ENCODE measurements at regions not wholly inside any gene's neighbourhood (a gene's known extent, or its start where the extent isn't known, plus 50 kb on each side); places are given as distances from the start of the nearest gene placed in this dataset.
A peak's percentile ranks its signal among the peaks of the same experiment; 100 is the strongest.

- DNase-seq: peak in 3 of 10 donors; percentile 43 to 70 (median 46)
- intact Hi-C loops (cut with DNase I): no loop called here
These were observed 144.9 kb upstream of the HAAO start for GRCh38 chr2:42937171-42937875.

GRCh38 chr2:42935692-42936671, 143.6 kb upstream of the HAAO start:
- peak in 3 of 10 donors; percentile 23 to 50 (median 49) for DNase-seq
- intact Hi-C loops (cut with DNase I): no loop called here

DNA sequence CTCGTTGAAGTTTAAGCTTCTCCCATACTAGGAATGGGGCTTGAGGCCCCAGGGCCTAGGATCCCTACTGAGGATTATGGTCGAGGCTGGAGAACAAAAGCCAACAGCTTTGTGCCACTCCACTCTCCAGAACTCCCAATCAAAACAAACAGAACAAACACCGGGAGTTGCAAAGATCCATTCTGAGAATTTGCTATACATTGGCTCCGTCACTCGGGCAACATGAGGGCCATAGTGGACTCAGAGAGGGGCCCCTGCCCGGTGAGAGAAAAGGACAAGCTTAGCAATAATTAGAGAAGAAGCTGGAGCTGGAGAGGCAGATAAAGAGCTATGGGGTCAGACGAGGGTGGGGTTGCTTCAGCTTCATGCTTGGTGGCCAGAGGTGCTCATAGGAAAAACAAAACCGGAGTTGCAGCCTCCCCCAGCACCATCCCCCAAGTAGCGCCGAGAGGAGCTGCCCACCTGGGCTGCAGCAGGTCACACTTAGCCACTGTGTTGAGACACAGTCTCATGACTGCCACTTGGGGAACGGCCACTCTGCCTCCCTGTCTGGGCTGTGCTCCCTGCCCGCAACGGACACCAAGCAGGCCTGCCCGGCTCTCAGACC, 142.3 kb upstream of the HAAO start:
- intact Hi-C loops (cut with DNase I): no loop called here
- peak in 3 of 10 donors; percentile 22 to 66 (median 57) for DNase-seq

GRCh38 chr2:42933824-42934254, 141.5 kb upstream of the HAAO start:
- intact Hi-C loops (cut with DNase I): no loop called here
- peak in 3 of 10 donors; percentile 16 to 59 (median 41) for DNase-seq

DNA sequence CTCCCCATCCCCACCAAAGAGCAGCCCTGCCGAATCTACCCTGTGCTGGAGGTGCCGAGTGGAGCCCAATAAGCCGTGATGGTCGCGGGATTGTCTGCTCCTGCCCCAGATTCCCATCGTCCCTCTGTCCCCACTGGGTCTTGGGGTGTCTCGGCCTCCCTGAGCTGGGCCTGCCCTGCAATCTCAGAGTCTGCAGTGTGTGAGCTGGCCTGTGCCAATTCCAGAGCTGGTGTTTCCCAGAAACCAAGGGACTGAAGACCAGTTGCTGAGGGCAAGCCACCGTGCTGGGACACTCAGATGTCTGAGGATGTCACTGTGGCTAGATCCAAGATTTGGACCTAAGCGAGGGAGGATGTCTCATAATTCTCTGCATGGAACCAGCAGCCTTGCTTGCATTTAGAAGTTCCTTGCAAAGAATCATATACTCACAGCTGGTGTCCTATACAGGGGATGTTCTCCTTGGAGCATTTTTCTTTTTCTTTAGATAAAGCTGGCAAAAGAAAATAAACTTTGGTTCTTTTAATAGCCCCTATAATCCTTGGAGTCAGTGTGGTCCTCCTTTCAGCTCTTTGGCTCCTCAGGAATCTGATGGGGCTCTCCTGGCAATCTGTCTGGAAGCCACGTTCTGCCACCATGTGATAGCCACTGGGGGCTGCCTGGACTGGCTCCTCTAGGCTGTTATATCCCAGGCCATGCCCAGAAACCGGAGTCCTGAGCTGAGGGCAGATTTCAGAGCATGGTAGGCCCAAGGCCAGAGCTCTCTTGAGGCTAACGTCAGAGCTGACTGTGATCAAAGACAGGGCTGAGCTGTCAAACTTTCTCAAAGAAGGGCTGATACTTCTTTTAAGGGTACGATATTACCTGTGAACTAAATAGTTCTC, 140.1 kb upstream of the HAAO start:
- intact Hi-C loops (cut with DNase I): no loop called here

GRCh38 chr2:42931818-42932195, 139.4 kb upstream of the HAAO start:
- intact Hi-C loops (cut with DNase I): no loop called here
- DNase-seq: no peak

More for the DNA sequence above, 140.1 kb upstream of the HAAO start:
- peak in 3 of 10 donors; percentile 52 to 64 (median 62) for DNase-seq

- DNase-seq: peak in 3 of 10 donors; percentile 55 to 75 (median 59)
- intact Hi-C loops (cut with DNase I): no loop called here
These were observed 138.9 kb upstream of the HAAO start for GRCh38 chr2:42931146-42931817.

DNA sequence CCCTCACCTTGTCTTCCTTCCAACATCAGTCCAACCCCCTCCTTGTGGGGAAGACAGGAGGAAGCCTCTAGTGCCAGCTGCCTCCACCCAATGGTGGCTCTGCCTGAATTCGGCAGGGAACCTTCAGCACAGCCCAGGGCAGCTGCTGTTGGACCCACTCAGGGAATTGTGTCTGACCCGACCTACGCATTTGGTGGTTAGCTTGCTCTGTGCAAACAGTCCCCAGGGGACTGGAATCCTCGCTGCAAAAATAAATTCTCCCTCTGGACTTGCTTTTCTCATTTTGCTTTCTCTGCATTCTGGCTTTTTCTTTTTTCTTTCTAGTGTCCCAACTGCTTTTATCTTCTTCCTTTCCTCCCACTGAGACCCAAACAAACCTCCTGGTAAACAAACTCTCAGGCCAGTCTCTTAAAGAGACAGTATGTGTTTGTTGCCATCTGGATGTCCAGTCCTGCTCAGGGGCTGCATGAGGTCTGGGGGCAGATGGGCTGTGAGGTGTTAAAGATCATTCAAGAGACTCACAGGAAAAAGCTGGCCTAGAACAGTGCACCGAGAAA, 137.7 kb upstream of the HAAO start:
- peak in 3 of 10 donors; percentile 30 to 76 (median 61) for DNase-seq
- intact Hi-C loops (cut with DNase I): no loop called here

DNA sequence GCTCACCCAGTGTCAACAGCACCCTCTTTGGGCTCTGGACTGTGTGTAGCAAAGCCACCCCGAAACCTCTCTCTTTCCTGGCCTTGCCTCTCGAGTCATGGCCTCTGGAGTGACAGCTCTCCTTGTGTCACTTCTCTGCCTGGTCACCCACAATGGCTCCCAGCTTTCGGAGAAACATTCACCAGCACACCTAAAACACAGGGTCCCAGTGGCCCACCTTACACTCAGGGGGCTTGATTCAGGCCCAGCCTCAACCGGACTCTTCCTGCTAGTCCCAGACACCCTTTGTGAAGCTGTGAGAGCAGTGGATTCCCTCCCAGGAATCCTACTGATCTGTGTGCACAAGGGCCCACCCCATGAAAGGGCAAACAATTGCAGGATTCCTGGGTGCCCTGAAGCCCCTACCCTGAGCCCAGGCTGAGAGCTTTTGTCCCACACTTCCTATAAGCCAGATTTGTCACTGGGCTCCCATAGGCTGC, 137.2 kb upstream of the HAAO start:
- intact Hi-C loops (cut with DNase I): no loop called here
- peak in 1 of 10 donors; percentile 49 for DNase-seq

DNA sequence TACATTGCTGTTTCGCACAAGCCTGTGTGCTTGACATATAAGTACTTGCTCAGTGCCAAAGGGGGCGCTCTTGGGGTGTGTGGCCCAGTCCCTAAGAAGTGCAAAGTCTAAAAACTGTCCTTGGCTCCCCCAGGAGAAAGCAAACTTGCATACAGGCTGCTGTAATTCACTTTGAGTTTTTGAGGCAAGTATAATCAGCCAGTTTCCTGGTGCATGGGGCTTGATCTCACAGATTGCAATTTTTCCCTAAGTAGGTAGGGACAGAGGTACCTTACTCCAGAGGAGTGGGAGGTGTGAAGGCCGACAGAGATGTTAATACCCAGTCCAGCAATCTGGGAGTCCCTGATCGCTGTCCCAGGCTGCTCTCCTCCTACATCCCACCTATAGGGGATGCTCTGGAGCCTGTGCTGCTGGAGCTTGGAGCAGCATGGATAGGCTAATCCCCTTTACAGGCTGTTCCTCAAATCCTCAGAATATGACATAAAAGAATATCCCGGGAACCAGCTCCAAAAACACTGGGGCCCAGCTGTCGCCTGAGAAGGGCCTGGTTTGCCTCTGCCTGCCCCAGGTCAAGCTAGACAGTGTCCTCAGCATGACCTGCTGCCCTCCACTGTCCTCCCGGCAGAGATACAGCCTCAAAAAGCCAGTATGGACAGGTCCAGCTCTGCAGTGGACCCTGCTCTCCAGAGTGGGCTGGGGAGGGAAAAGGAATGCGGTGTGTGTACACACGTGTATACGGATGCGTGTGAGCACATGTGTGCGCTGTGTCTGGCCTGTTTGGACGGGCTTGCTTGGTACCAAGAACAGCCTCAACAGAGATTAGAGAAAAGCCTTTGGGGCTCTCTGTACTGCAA, 136.5 kb upstream of the HAAO start:
- intact Hi-C loops (cut with DNase I): no loop called here
- peak in 3 of 10 donors; percentile 46 to 67 (median 58) for DNase-seq

- peak in 3 of 10 donors; percentile 24 to 34 (median 29) for DNase-seq
- intact Hi-C loops (cut with DNase I): no loop called here
These were observed 135.8 kb upstream of the HAAO start for GRCh38 chr2:42928161-42928691.

- DNase-seq: peak in 2 of 10 donors; percentile 48 to 78
- intact Hi-C loops (cut with DNase I): no loop called here
These were observed 135.2 kb upstream of the HAAO start for GRCh38 chr2:42927334-42928160.

DNA sequence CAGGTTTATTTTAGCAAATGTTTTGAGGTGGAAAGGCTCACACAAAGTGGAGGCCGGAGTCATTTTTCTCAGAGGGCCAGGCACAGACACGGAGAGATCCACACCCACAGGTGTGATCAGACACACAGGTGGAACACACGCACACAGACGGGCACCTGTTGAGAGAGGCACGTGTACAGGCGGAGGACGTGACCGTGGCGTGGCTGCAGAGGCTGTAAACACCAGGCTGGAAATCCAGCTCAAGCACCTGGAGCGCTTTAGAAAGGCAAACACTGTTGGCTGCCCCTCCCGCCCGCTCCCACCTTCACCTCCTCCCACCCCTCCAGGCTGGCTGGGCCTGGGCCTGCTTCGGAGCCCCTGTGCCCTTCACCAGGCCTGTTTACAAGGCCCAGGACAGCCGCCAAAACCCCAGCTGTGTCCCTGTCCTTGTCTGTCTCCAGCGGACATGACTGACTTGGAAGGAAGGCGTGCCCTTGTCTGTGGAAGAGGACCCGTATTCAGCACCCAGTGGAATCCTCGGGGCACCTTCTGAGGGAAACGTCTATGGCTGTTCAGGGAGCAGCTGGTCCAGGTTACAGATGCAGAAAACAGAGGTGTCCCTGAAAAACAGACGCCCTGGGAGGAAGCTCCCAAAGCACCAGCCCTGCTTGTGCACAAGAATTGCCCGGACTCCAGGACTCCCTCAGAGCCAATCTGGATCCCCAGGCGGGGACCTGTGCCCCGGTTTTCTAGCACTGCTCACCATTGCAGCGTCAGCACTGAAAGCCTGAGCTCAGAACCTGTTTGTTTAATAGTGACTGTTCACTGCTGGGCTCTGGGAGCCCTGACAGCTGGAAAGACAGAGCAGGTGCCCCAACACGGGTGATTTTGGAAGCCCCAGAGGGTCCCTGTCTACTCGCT, 134.3 kb upstream of the HAAO start:
- peak in 3 of 10 donors; percentile 57 to 80 (median 66) for DNase-seq
- intact Hi-C loops (cut with DNase I): no loop called here

DNA sequence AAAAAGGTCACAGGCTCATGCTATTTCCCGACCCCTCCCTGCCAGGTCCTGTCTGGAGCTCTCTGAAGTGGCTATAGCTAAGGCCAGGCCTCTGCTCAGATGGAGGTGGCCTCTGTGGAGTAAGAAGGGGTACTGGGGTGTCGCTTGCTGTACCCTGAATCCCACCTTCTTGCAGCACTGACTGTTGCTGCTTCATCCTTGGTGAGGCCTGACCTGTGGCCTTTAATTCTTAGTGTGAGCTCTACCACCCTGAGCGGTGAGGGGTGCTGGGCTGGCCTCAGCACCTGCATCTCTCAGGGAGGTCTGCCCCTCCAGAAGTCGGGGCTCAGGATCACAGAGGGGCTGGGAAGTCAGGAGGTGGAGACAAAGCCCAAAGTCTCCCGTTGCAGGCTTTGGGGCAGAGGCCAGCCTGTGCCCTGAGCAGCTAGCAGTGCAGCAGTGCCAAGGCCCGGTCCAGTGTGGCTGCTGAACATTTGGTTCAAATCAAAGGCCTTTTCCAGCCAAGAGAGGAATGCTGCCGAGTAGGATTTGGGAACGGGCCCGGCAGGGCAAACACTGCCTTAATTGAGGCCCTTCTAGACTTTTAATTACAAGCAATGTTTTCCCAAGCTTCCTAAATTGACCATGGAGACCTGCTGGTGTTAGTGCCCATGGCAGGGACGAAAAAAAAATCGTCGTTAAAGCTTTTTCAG, 133.5 kb upstream of the HAAO start:
- intact Hi-C loops (cut with DNase I): no loop called here
- DNase-seq: peak in 9 of 10 donors; percentile 33 to 93 (median 68)

GRCh38 chr2:42924418-42924886, 132.1 kb upstream of the HAAO start:
- intact Hi-C loops (cut with DNase I): no loop called here
- DNase-seq: peak in 2 of 10 donors; percentile 26 to 85
